WTC11 (cell line): ENCODE measurements at regions not wholly inside any gene's neighbourhood (a gene's known extent, or its start where the extent isn't known, plus 50 kb on each side); places are given as distances from the start of the nearest gene placed in this dataset.

Source experiments
- ATAC-seq: fragments of 200-7000 bp; cut with Tn5 transposase; 2 replicates; pipeline ENCODE4 v1.10.0; 2021; ENCODE audit warnings: mild to moderate bottlenecking, moderate library complexity
- CTCF ChIA-PET: fragments of 300-600 bp; sonication (Branson Sonifier 250); formaldehyde crosslinking; loops from one replicate; lab custom pipeline; 2021; ENCODE audit warnings: antibody characterized with exemption; lab: Charles Lee
- POLR2A ChIA-PET: fragments of 350-600 bp; sonication (Branson Sonifier 250); formaldehyde crosslinking; loops from one replicate; lab custom pipeline; 2021; ENCODE audit warnings: antibody characterized with exemption; lab: Charles Lee
- DNase-seq: peaks from one replicate; pipeline ENCODE4 v3.0.0; 2021; ENCODE audit warnings: low spot score
- H3K27ac Mint-ChIP-seq: 2 replicates; pipeline ENCODE4 v1.8.0; 2021; ENCODE audit warnings: mixed read lengths
- H3K27me3 Mint-ChIP-seq: 2 replicates; pipeline ENCODE4 v1.8.0; 2021; ENCODE audit warnings: low read depth, mild to moderate bottlenecking, moderate library complexity, mixed read lengths
- H3K36me3 Mint-ChIP-seq: 2 replicates; pipeline ENCODE4 v1.8.0; 2021; ENCODE audit warnings: mixed read lengths
- H3K4me1 Mint-ChIP-seq: 2 replicates; pipeline ENCODE4 v1.8.0; 2022; ENCODE audit warnings: mixed read lengths
- H3K4me3 Mint-ChIP-seq: 2 replicates; pipeline ENCODE4 v1.8.0; 2021; ENCODE audit warnings: mild to moderate bottlenecking, moderate library complexity, mixed read lengths
- H3K9me3 Mint-ChIP-seq: 2 replicates; pipeline ENCODE4 v1.8.0; 2021; ENCODE audit warnings: mixed read lengths
- AFF4 ChIP-seq: sonication (generic); formaldehyde crosslinking; IDR thresholded peaks from 2 replicates; pipeline ENCODE4 v1.8.1; 2023; ENCODE audit warnings: mild to moderate bottlenecking, missing genetic modification reagents, borderline replicate concordance
- ATF6 ChIP-seq: sonication (generic); formaldehyde crosslinking; IDR thresholded peaks from 2 replicates; pipeline ENCODE4 v1.8.1; 2023; ENCODE audit warnings: mild to moderate bottlenecking, missing genetic modification reagents
- CBFB ChIP-seq: sonication (generic); formaldehyde crosslinking; IDR thresholded peaks from 2 replicates; pipeline ENCODE4 v1.8.1; 2022; ENCODE audit warnings: mild to moderate bottlenecking, low read depth, missing genetic modification reagents
- CDX4 ChIP-seq: fragments of 250-450 bp; sonication (Bioruptor Pico); IDR thresholded peaks from 2 replicates; pipeline ENCODE4 v1.9.0; 2021; ENCODE audit warnings: moderate library complexity, mild to moderate bottlenecking, inconsistent platforms, borderline replicate concordance
- ERG ChIP-seq: fragments of 250-450 bp; sonication (Bioruptor Pico); IDR thresholded peaks from 2 replicates; pipeline ENCODE4 v1.8.0; 2021; ENCODE audit warnings: mild to moderate bottlenecking
- FOXK1 ChIP-seq: sonication (generic); formaldehyde crosslinking; IDR thresholded peaks from 2 replicates; pipeline ENCODE4 v1.8.0; 2022; ENCODE audit warnings: mild to moderate bottlenecking, moderate library complexity, missing genetic modification reagents
- GTF2I ChIP-seq: fragments of 250-450 bp; sonication (Bioruptor Pico); conservative IDR thresholded peaks from 2 replicates; pipeline ENCODE4 v1.4.0; 2021; ENCODE audit warnings: mild to moderate bottlenecking
- HMGXB4 ChIP-seq: sonication (generic); formaldehyde crosslinking; IDR thresholded peaks from 2 replicates; pipeline ENCODE4 v1.8.1; 2023; ENCODE audit warnings: mild to moderate bottlenecking, moderate library complexity, missing genetic modification reagents
- MLX ChIP-seq: sonication (generic); formaldehyde crosslinking; IDR thresholded peaks from 2 replicates; pipeline ENCODE4 v1.8.1; 2023; ENCODE audit warnings: mild to moderate bottlenecking, missing genetic modification reagents, moderate library complexity
- MYBL2 ChIP-seq: sonication (generic); formaldehyde crosslinking; IDR thresholded peaks from 2 replicates; pipeline ENCODE4 v1.8.1; 2023; ENCODE audit warnings: mild to moderate bottlenecking, moderate library complexity, missing genetic modification reagents
- NR1H2 ChIP-seq: sonication (generic); formaldehyde crosslinking; IDR thresholded peaks from 2 replicates; pipeline ENCODE4 v1.9.0; 2021; ENCODE audit warnings: mild to moderate bottlenecking, moderate library complexity, missing genetic modification reagents
- NR3C1 ChIP-seq: sonication (generic); formaldehyde crosslinking; conservative IDR thresholded peaks from 2 replicates; pipeline ENCODE4 v1.8.1; 2023; ENCODE audit warnings: low read depth, mild to moderate bottlenecking, missing genetic modification reagents
- PRDM15 ChIP-seq: sonication (generic); formaldehyde crosslinking; IDR thresholded peaks from 2 replicates; pipeline ENCODE4 v1.8.0; 2022; ENCODE audit warnings: missing genetic modification reagents
- PREB ChIP-seq: sonication (generic); formaldehyde crosslinking; IDR thresholded peaks from 2 replicates; pipeline ENCODE4 v1.8.1; 2022; ENCODE audit warnings: mild to moderate bottlenecking, missing genetic modification reagents, moderate library complexity, borderline replicate concordance
- SMAD3 ChIP-seq: sonication (generic); formaldehyde crosslinking; IDR thresholded peaks from 2 replicates; pipeline ENCODE4 v1.8.0; 2022; ENCODE audit warnings: missing genetic modification reagents, mild to moderate bottlenecking, borderline replicate concordance
- SOX15 ChIP-seq: fragments of 250-450 bp; sonication (Bioruptor Pico); IDR thresholded peaks from 2 replicates; pipeline ENCODE4 v1.9.0; 2021; ENCODE audit warnings: mild to moderate bottlenecking
- SP1 ChIP-seq: sonication (generic); formaldehyde crosslinking; conservative IDR thresholded peaks from 2 replicates; pipeline ENCODE4 v1.8.1; 2022; ENCODE audit warnings: missing genetic modification reagents
- ZBTB43 ChIP-seq: sonication (generic); formaldehyde crosslinking; IDR thresholded peaks from 2 replicates; pipeline ENCODE4 v1.8.1; 2023; ENCODE audit warnings: mild to moderate bottlenecking, missing genetic modification reagents
- ZNF219 ChIP-seq: sonication (generic); formaldehyde crosslinking; IDR thresholded peaks from 2 replicates; pipeline ENCODE4 v1.8.0; 2023; ENCODE audit warnings: missing genetic modification reagents, mild to moderate bottlenecking, borderline replicate concordance

- TF ChIP-seq PRDM15 (CRISPR knock-in tag) (no peak), FOXK1 (no peak), GTF2I (CRISPR knock-in tag) (no peak), SP1 (CRISPR knock-in tag) (no peak), ZBTB43 (CRISPR knock-in tag) (no peak), SOX15 (CRISPR knock-in tag) (no peak), NR1H2 (CRISPR knock-in tag) (no peak), SMAD3 (CRISPR knock-in tag) (no peak), CBFB (CRISPR knock-in tag) (no peak), NR3C1 (CRISPR knock-in tag) (no peak), CDX4 (CRISPR knock-in tag) (no peak), AFF4 (CRISPR knock-in tag) (no peak)
Observed at GRCh38 chr4:136922066-136922465, 610.2 kb downstream of the PCDH18 start (continued).

GRCh38 chr4:136920092-136920881, 612.0 kb downstream of the PCDH18 start:
- POLR2A ChIA-PET = no interaction called here
- no peak overlapping the region for H3K27ac Mint-ChIP-seq
- no peak for TF ChIP-seq ERG
- no peak for TF ChIP-seq HMGXB4 (CRISPR knock-in tag)
- no peak for TF ChIP-seq MLX
- no peak for TF ChIP-seq MYBL2 (CRISPR knock-in tag)
- TF ChIP-seq ZNF219 (CRISPR knock-in tag) = no peak
- no peak for TF ChIP-seq ATF6
- no peak for TF ChIP-seq PREB (CRISPR knock-in tag)

More at GRCh38 chr4:136920092-136920881, 612.0 kb downstream of the PCDH18 start:
- CTCF ChIA-PET = no interaction called here
- no peak for ATAC-seq
- H3K9me3 Mint-ChIP-seq = peaks cover 11% of the 10 kb centered on the region
- H3K4me1 Mint-ChIP-seq = no peaks in the 10 kb centered on the region
- no peaks in the 10 kb centered on the region for H3K36me3 Mint-ChIP-seq
- no peak for DNase-seq
- no peaks in the 10 kb centered on the region for H3K27me3 Mint-ChIP-seq
- H3K4me3 Mint-ChIP-seq = no peak overlapping the region
